ENCODE measurements at regions not wholly inside any gene's neighbourhood (a gene's known extent, or its start where the extent isn't known, plus 50 kb on each side); places are given as distances from the start of the nearest gene placed in this dataset.

- Histone ChIP-seq H3K4me2 (ENCODE audit: insufficient read depth, low read length) (no peak overlapping the region), H3K9me1 (ENCODE audit: control insufficient read depth, insufficient read depth, low read length) (no peaks in the 10 kb centered on the region), H3K4me3 (no peak overlapping the region), H4K20me1 (replicated peaks; ENCODE audit: control insufficient read depth, insufficient read depth, low read length) (no peaks in the 10 kb centered on the region), H2AFZ (ENCODE audit: low read depth, low read length) (no peak overlapping the region), H3K9ac (ENCODE audit: insufficient read depth in 1 of 2, low read depth in 2 of 2, low read length in 2 of 2) (no peak overlapping the region), H3K4me1 (replicated peaks in 1 of 2; ENCODE audit: control insufficient read depth in 2 of 2, insufficient read depth in 2 of 2, low read length in 2 of 2) (peaks cover 8 to 17% of the 10 kb centered on the region in 2 experiments; a peak in 4 of 5 replicates), H3K27ac (ENCODE audit: extremely low read depth, low read depth, low read length) (no peak overlapping the region), H3K79me2 (ENCODE audit: control insufficient read depth, insufficient read depth, low read length) (no peaks in the 10 kb centered on the region), H3K27me3 (ENCODE audit: control insufficient read depth in 2 of 2, insufficient read depth in 2 of 2, low read length in 2 of 2) (no peaks in the 10 kb centered on the region), H3K36me3 (ENCODE audit: control insufficient read depth, insufficient read depth, low read length) (no peaks in the 10 kb centered on the region), H3K9me3 (replicated peaks; ENCODE audit: control insufficient read depth, insufficient read depth, low read depth, low read length) (no peaks in the 10 kb centered on the region; the same call in 1 of the 2 replicates)
- FAIRE-seq: no peak
- intact Hi-C loops (cut with micrococcal nuclease): no loop called here
- no peak for DNase-seq (ENCODE audit: extremely low read depth in 1 of 4, low spot score in 3 of 4)
- WGBS (ENCODE audit: insufficient coverage, low coverage, missing lambda C conversion rate): 63% methylated on average over 8 of the region's 8 CpGs
- no TSS peak for BruUV-seq (replicated peaks)
- in situ Hi-C loops (cut with MboI): no loop called here
- no peak for ATAC-seq
- no peak for TF ChIP-seq IRF1 (CRISPR knock-in tag; IDR thresholded peaks at IDR 0.05; ENCODE audit: borderline replicate concordance)
- TF ChIP-seq THAP7 (CRISPR knock-in tag; IDR thresholded peaks at IDR 0.05): no peak
- no peak for TF ChIP-seq DACH1 (IDR thresholded peaks at IDR 0.05; ENCODE audit: partially characterized antibody)
- TF ChIP-seq MCM3 (IDR thresholded peaks at IDR 0.05): no peak
- no peak for TF ChIP-seq GTF2A2 (tag; IDR thresholded peaks at IDR 0.05)
- no peak for TF ChIP-seq NBN (IDR thresholded peaks at IDR 0.05; ENCODE audit: low read depth)
- TF ChIP-seq FOXP4 (CRISPR knock-in tag; IDR thresholded peaks at IDR 0.05; ENCODE audit: borderline replicate concordance): no peak
- TF ChIP-seq ETV6 (IDR thresholded peaks at IDR 0.05; ENCODE audit: borderline replicate concordance in 1 of 2, low read depth in 2 of 2, low read length in 1 of 2): no peak
- TF ChIP-seq ETV6 (CRISPR knock-in tag; IDR thresholded peaks at IDR 0.05; ENCODE audit: borderline replicate concordance): no peak
- no peak for TF ChIP-seq STAT5A (IDR thresholded peaks at IDR 0.05; ENCODE audit: borderline replicate concordance, low read length)
- TF ChIP-seq THRAP3 (IDR thresholded peaks at IDR 0.05; ENCODE audit: borderline replicate concordance): no peak
- TF ChIP-seq JUNB (CRISPR knock-in tag; conservative IDR thresholded peaks at IDR 0.05): no peak
- TF ChIP-seq ZNF589 (CRISPR knock-in tag; IDR thresholded peaks at IDR 0.05; ENCODE audit: low read depth): no peak
- no peak for TF ChIP-seq BCL6 (CRISPR knock-in tag; IDR thresholded peaks at IDR 0.05)
- TF ChIP-seq HDAC8 (tag; IDR thresholded peaks at IDR 0.05): no peak
- TF ChIP-seq NR3C1 (CRISPR knock-in tag; IDR thresholded peaks at IDR 0.05): no peak
- TF ChIP-seq ZNF311 (CRISPR knock-in tag; IDR thresholded peaks at IDR 0.05): no peak
- no peak for TF ChIP-seq NR2C1 (IDR thresholded peaks at IDR 0.05)
- no peak for TF ChIP-seq NR2C1 (tag; IDR thresholded peaks at IDR 0.05)
- no peak for TF ChIP-seq CREB1 (IDR thresholded peaks at IDR 0.05)
- no peak for TF ChIP-seq CREB1 (CRISPR knock-in tag; IDR thresholded peaks at IDR 0.05)
- no peak for TF ChIP-seq ZNF41 (CRISPR knock-in tag; conservative IDR thresholded peaks at IDR 0.05)
- no peak for TF ChIP-seq MYBL2 (IDR thresholded peaks at IDR 0.05; ENCODE audit: low read depth)
- TF ChIP-seq MYBL2 (CRISPR knock-in tag; IDR thresholded peaks at IDR 0.05; ENCODE audit: borderline replicate concordance): no peak
- CTCF ChIA-PET (ENCODE audit: low intra/inter-chr PET ratio): no interaction called here
- POLR2A ChIA-PET: interaction anchor here (0.6 kb wide), 1 partner anchor 133 kb away, joined by 3 read pairs; no protein-coding TSS in a partner anchor
Measured at GRCh38 chr5:173672166-173672565, 55.7 kb upstream of the BOD1 start.

Measured in K562 (cell line).